ENCODE measurements at regions not wholly inside any gene's neighbourhood (a gene's known extent, or its start where the extent isn't known, plus 50 kb on each side); places are given as distances from the start of the nearest gene placed in this dataset.

DNA sequence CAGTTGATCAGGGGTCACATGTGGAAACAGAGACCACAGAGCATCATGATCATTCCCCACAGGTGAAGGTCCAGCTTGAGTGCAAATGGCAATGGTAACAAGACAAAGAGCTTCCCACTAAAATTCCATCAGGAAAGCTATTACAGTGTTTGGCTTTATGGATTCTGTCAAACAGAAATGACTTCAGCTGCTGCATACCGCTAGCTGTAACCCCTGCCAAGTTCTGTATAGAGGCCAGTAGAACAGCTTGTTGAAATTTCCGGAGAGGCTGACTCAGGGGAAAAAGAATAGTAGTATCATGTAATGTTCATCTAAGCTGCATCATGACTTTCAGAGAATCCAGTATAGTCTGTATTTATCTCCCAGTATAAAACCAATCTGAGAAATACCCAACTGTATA lies 1704.7 kb downstream of the SLITRK5 start:
- TF ChIP-seq, protein P1, sequence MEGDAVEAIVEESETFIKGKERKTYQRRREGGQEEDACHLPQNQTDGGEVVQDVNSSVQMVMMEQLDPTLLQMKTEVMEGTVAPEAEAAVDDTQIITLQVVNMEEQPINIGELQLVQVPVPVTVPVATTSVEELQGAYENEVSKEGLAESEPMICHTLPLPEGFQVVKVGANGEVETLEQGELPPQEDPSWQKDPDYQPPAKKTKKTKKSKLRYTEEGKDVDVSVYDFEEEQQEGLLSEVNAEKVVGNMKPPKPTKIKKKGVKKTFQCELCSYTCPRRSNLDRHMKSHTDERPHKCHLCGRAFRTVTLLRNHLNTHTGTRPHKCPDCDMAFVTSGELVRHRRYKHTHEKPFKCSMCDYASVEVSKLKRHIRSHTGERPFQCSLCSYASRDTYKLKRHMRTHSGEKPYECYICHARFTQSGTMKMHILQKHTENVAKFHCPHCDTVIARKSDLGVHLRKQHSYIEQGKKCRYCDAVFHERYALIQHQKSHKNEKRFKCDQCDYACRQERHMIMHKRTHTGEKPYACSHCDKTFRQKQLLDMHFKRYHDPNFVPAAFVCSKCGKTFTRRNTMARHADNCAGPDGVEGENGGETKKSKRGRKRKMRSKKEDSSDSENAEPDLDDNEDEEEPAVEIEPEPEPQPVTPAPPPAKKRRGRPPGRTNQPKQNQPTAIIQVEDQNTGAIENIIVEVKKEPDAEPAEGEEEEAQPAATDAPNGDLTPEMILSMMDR (IDR thresholded peaks at IDR 0.05), result no peak
- TF ChIP-seq EZH2 (IDR thresholded peaks at IDR 0.05), result no peak

Measured in neural progenitor cell (in vitro differentiated cells).